ENCODE measurements at regions not wholly inside any gene's neighbourhood (a gene's known extent, or its start where the extent isn't known, plus 50 kb on each side); places are given as distances from the start of the nearest gene placed in this dataset.

- DNase-seq, result no peak
- no peak overlapping the region for H3K27ac Mint-ChIP-seq (ENCODE audit: unreplicated experiment)
- H3K4me3 Mint-ChIP-seq (ENCODE audit: unreplicated experiment), result no peak overlapping the region
- peaks cover 15% of the 10 kb centered on the region for H3K27me3 Mint-ChIP-seq (ENCODE audit: unreplicated experiment)
- no peaks in the 10 kb centered on the region for H3K4me1 Mint-ChIP-seq (ENCODE audit: low read depth, unreplicated experiment)
- no peaks in the 10 kb centered on the region for H3K9me3 Mint-ChIP-seq (ENCODE audit: unreplicated experiment)
- H3K36me3 Mint-ChIP-seq (ENCODE audit: unreplicated experiment), result no peaks in the 10 kb centered on the region
- no peak for TF ChIP-seq CTCF (IDR thresholded peaks at IDR 0.05; ENCODE audit: partially characterized antibody, unreplicated experiment)
Observed at GRCh38 chr18:72452328-72452727, 91.8 kb downstream of the CBLN2 start.

- DNase-seq, result no peak
- no peaks in the 10 kb centered on the region for H3K9me3 Mint-ChIP-seq (ENCODE audit: unreplicated experiment)
- H3K27me3 Mint-ChIP-seq (ENCODE audit: unreplicated experiment), result peaks cover 16% of the 10 kb centered on the region
- TF ChIP-seq CTCF (IDR thresholded peaks at IDR 0.05; ENCODE audit: partially characterized antibody, unreplicated experiment), result no peak
- H3K36me3 Mint-ChIP-seq (ENCODE audit: unreplicated experiment), result no peaks in the 10 kb centered on the region
- no peak overlapping the region for H3K4me3 Mint-ChIP-seq (ENCODE audit: unreplicated experiment)
- H3K27ac Mint-ChIP-seq (ENCODE audit: unreplicated experiment), result no peak overlapping the region
- H3K4me1 Mint-ChIP-seq (ENCODE audit: low read depth, unreplicated experiment), result no peaks in the 10 kb centered on the region
Observed at GRCh38 chr18:72444798-72445155, 99.4 kb downstream of the CBLN2 start.

- no peaks in the 10 kb centered on the region for H3K9me3 Mint-ChIP-seq (ENCODE audit: unreplicated experiment)
- H3K4me3 Mint-ChIP-seq (ENCODE audit: unreplicated experiment), result no peak overlapping the region
- no peaks in the 10 kb centered on the region for H3K4me1 Mint-ChIP-seq (ENCODE audit: low read depth, unreplicated experiment)
- H3K27ac Mint-ChIP-seq (ENCODE audit: unreplicated experiment), result no peak overlapping the region
- H3K36me3 Mint-ChIP-seq (ENCODE audit: unreplicated experiment), result no peaks in the 10 kb centered on the region
- no peak for TF ChIP-seq CTCF (IDR thresholded peaks at IDR 0.05; ENCODE audit: partially characterized antibody, unreplicated experiment)
- DNase-seq, result no peak
- peaks cover 15% of the 10 kb centered on the region for H3K27me3 Mint-ChIP-seq (ENCODE audit: unreplicated experiment)
Observed at GRCh38 chr18:72444111-72444797, 99.9 kb downstream of the CBLN2 start.

GRCh38 chr18:72436401-72436800 lies 107.7 kb downstream of the CBLN2 start:
- no peak for TF ChIP-seq CTCF (IDR thresholded peaks at IDR 0.05; ENCODE audit: partially characterized antibody, unreplicated experiment)
- Mint-ChIP-seq H3K36me3 (ENCODE audit: unreplicated experiment) (no peaks in the 10 kb centered on the region), H3K27ac (ENCODE audit: unreplicated experiment) (no peak overlapping the region), H3K9me3 (ENCODE audit: unreplicated experiment) (no peaks in the 10 kb centered on the region), H3K4me1 (ENCODE audit: low read depth, unreplicated experiment) (no peaks in the 10 kb centered on the region), H3K4me3 (ENCODE audit: unreplicated experiment) (no peak overlapping the region), H3K27me3 (ENCODE audit: unreplicated experiment) (peaks cover 3% of the 10 kb centered on the region)
- no peak for DNase-seq

- no peak for DNase-seq
- H3K27me3 Mint-ChIP-seq (ENCODE audit: unreplicated experiment), result no peaks in the 10 kb centered on the region
- no peaks in the 10 kb centered on the region for H3K9me3 Mint-ChIP-seq (ENCODE audit: unreplicated experiment)
- H3K4me3 Mint-ChIP-seq (ENCODE audit: unreplicated experiment), result no peak overlapping the region
- no peaks in the 10 kb centered on the region for H3K36me3 Mint-ChIP-seq (ENCODE audit: unreplicated experiment)
- no peak overlapping the region for H3K27ac Mint-ChIP-seq (ENCODE audit: unreplicated experiment)
- H3K4me1 Mint-ChIP-seq (ENCODE audit: low read depth, unreplicated experiment), result no peaks in the 10 kb centered on the region
- no peak for TF ChIP-seq CTCF (IDR thresholded peaks at IDR 0.05; ENCODE audit: partially characterized antibody, unreplicated experiment)
Observed at GRCh38 chr18:72433756-72434155, 110.4 kb downstream of the CBLN2 start.
